Hepatocyte (in vitro differentiated cells): ENCODE measurements at regions not wholly inside any gene's neighbourhood (a gene's known extent, or its start where the extent isn't known, plus 50 kb on each side); places are given as distances from the start of the nearest gene placed in this dataset.

Source experiments
- CTCF ChIP-seq: fragments of 200-600 bp; sonication (generic); IDR thresholded peaks from 2 replicates; pipeline ENCODE4 v1.5.1; 2016; ENCODE audit warnings: antibody characterized with exemption, mild to moderate bottlenecking; ENCODE audit not compliant: poor library complexity
- EZH2 ChIP-seq: fragments of 200-600 bp; sonication (generic); IDR thresholded peaks from 2 replicates; pipeline ENCODE4 v1.6.1; 2016; ENCODE audit warnings: antibody characterized with exemption, mild to moderate bottlenecking, borderline replicate concordance
- EZH2phosphoT487 ChIP-seq: fragments of 200-600 bp; sonication (generic); IDR thresholded peaks from one replicate; pipeline ENCODE4 v1.6.1; 2018; ENCODE audit warnings: antibody characterized with exemption, mild to moderate bottlenecking, low read depth, moderate library complexity; ENCODE audit not compliant: unreplicated experiment, severe bottlenecking

GRCh38 chr5:118439831-118440230 lies 548.5 kb downstream of the DTWD2 start:
- TF ChIP-seq EZH2phosphoT487 (no peak), CTCF (no peak), EZH2 (no peak)
